Left ventricle myocardium inferior (tissue), 1 donor: ENCODE measurements at regions not wholly inside any gene's neighbourhood (a gene's known extent, or its start where the extent isn't known, plus 50 kb on each side); places are given as distances from the start of the nearest gene placed in this dataset.

Source experiments
- DNase-seq: peaks from one replicate; pipeline ENCODE4 v3.0.0-alpha.2; 2020
- H3K27ac ChIP-seq: fragments of 200-600 bp; replicated peaks from 2 replicates; pipeline ENCODE4 v1.8.0; 2021
- H3K27me3 ChIP-seq: fragments of 200-600 bp; 2 replicates; pipeline ENCODE4 v1.8.0; 2021; ENCODE audit warnings: low read depth
- H3K36me3 ChIP-seq: fragments of 200-600 bp; 2 replicates; pipeline ENCODE4 v1.8.0; 2021
- H3K4me1 ChIP-seq: fragments of 200-600 bp; 2 replicates; pipeline ENCODE4 v1.8.0; 2021
- H3K4me3 ChIP-seq: fragments of 200-600 bp; 2 replicates; pipeline ENCODE4 v1.8.0; 2021; ENCODE audit warnings: mild to moderate bottlenecking, moderate library complexity
- H3K9me3 ChIP-seq: fragments of 200-600 bp; replicated peaks from 2 replicates; pipeline ENCODE4 v1.8.0; 2021
- CTCF ChIP-seq: fragments of 200-600 bp; IDR thresholded peaks from 2 replicates; pipeline ENCODE4 v1.8.0; 2021; ENCODE audit warnings: antibody characterized with exemption, mild to moderate bottlenecking, borderline replicate concordance
- intact Hi-C: fragments of 100-400 bp; cut with micrococcal nuclease; formaldehyde crosslinking; loops from one replicate; pipeline ENCODE4 v1.11.0; 2022
- donor health status: DM: no; HTN: yes; CAD: no; lungs with severe emphysema.

GRCh38 chr1:238406098-238406860, 515.6 kb upstream of the ZP4 start:
- Histone ChIP-seq H3K9me3 (no peaks in the 10 kb centered on the region), H3K4me3 (no peak overlapping the region), H3K4me1 (no peaks in the 10 kb centered on the region), H3K27me3 (no peaks in the 10 kb centered on the region), H3K27ac (no peak overlapping the region), H3K36me3 (no peaks in the 10 kb centered on the region)
- intact Hi-C loops = no loop called here
- DNase-seq = no peak
- TF ChIP-seq CTCF = no peak

- no peak for TF ChIP-seq CTCF
- Histone ChIP-seq H3K4me3 (no peak overlapping the region), H3K36me3 (no peaks in the 10 kb centered on the region), H3K27me3 (no peaks in the 10 kb centered on the region), H3K9me3 (no peaks in the 10 kb centered on the region), H3K4me1 (no peaks in the 10 kb centered on the region), H3K27ac (no peak overlapping the region)
- intact Hi-C loops = no loop called here
- DNase-seq = no peak
Measured at GRCh38 chr1:238404921-238405320, 514.2 kb upstream of the ZP4 start.

- H3K36me3 ChIP-seq = no peaks in the 10 kb centered on the region
- DNase-seq = no peak
- intact Hi-C loops = no loop called here
Measured at GRCh38 chr1:238404481-238404880, 513.8 kb upstream of the ZP4 start.

GRCh38 chr1:238401144-238401543, 510.4 kb upstream of the ZP4 start:
- H3K4me1 ChIP-seq = no peaks in the 10 kb centered on the region
- intact Hi-C loops = no loop called here
- no peak overlapping the region for H3K27ac ChIP-seq
- H3K9me3 ChIP-seq = no peaks in the 10 kb centered on the region
- no peaks in the 10 kb centered on the region for H3K27me3 ChIP-seq
- no peak for DNase-seq
- H3K36me3 ChIP-seq = no peaks in the 10 kb centered on the region
- TF ChIP-seq CTCF = no peak
- no peak overlapping the region for H3K4me3 ChIP-seq

More at GRCh38 chr1:238404481-238404880, 513.8 kb upstream of the ZP4 start:
- Histone ChIP-seq H3K9me3 (no peaks in the 10 kb centered on the region), H3K4me3 (no peak overlapping the region), H3K27me3 (no peaks in the 10 kb centered on the region), H3K4me1 (no peaks in the 10 kb centered on the region), H3K27ac (no peak overlapping the region)
- TF ChIP-seq CTCF = no peak

GRCh38 chr1:238399558-238399957, 508.8 kb upstream of the ZP4 start:
- Histone ChIP-seq H3K27me3 (no peaks in the 10 kb centered on the region), H3K27ac (no peak overlapping the region), H3K4me1 (no peaks in the 10 kb centered on the region), H3K36me3 (no peaks in the 10 kb centered on the region), H3K9me3 (no peaks in the 10 kb centered on the region), H3K4me3 (no peak overlapping the region)
- no peak for TF ChIP-seq CTCF
- DNase-seq = no peak
- intact Hi-C loops = no loop called here
